Loucy (cell line): ENCODE measurements at regions not wholly inside any gene's neighbourhood (a gene's known extent, or its start where the extent isn't known, plus 50 kb on each side); places are given as distances from the start of the nearest gene placed in this dataset.

Experiments used
- H2AFZ ChIP-seq: fragments of 200-600 bp; sonication (generic); 2 replicates; pipeline ENCODE4 v1.6.0; 2016; ENCODE audit warnings: antibody characterized with exemption, mild to moderate bottlenecking, low read length, moderate library complexity
- H3F3A ChIP-seq: fragments of 200-600 bp; 2 replicates; pipeline ENCODE4 v1.6.0; 2016; ENCODE audit warnings: antibody characterized with exemption, low read depth, mild to moderate bottlenecking
- H3K27me3 ChIP-seq: fragments of 200-600 bp; sonication (generic); 2 replicates; pipeline ENCODE4 v1.6.1; 2014; ENCODE audit warnings: low read length, mild to moderate bottlenecking; ENCODE audit not compliant: insufficient read depth, poor library complexity, severe bottlenecking
- H3K36me3 ChIP-seq: fragments of 200-600 bp; sonication (generic); 2 replicates; pipeline ENCODE4 v1.6.1; 2016; ENCODE audit warnings: low read length; ENCODE audit not compliant: insufficient read depth
- H3K4me1 ChIP-seq: fragments of 200-600 bp; sonication (generic); 2 replicates; pipeline ENCODE4 v1.5.1; 2014; ENCODE audit warnings: low read length, mild to moderate bottlenecking; ENCODE audit not compliant: insufficient read depth, poor library complexity, severe bottlenecking
- H3K4me2 ChIP-seq: fragments of 200-600 bp; sonication (generic); 2 replicates; pipeline ENCODE4 v1.6.0; 2014; ENCODE audit warnings: antibody characterized with exemption, low read length, low read depth, mild to moderate bottlenecking; ENCODE audit not compliant: poor library complexity, severe bottlenecking
- H3K4me3 ChIP-seq: fragments of 200-600 bp; sonication (generic); 2 replicates; pipeline ENCODE4 v1.5.1; 2014; ENCODE audit warnings: low read length, mild to moderate bottlenecking, mixed read lengths; ENCODE audit not compliant: poor library complexity, severe bottlenecking
- H3K79me2 ChIP-seq: fragments of 200-600 bp; sonication (generic); 2 replicates; pipeline ENCODE4 v1.6.1; 2014; ENCODE audit warnings: low read length; ENCODE audit not compliant: insufficient read depth
- H3K9ac ChIP-seq: fragments of 200-600 bp; sonication (generic); 2 replicates; pipeline ENCODE4 v1.6.0; 2014; ENCODE audit warnings: mild to moderate bottlenecking, low read depth, low read length, moderate library complexity; ENCODE audit not compliant: poor library complexity, severe bottlenecking
- H3K9me2 ChIP-seq: fragments of 200-600 bp; sonication (generic); replicated peaks from 2 replicates; pipeline ENCODE4 v1.6.1; 2016; ENCODE audit warnings: low read depth, low read length, mixed read lengths
- H3K9me3 ChIP-seq: fragments of 200-600 bp; sonication (generic); 2 replicates; pipeline ENCODE4 v1.6.1; 2014; ENCODE audit warnings: mild to moderate bottlenecking, antibody characterized with exemption, low read length, low read depth; ENCODE audit not compliant: insufficient read depth
- H4K20me1 ChIP-seq: fragments of 200-600 bp; sonication (generic); 2 replicates; pipeline ENCODE4 v1.6.0; 2014; ENCODE audit warnings: antibody characterized with exemption, low read length, mild to moderate bottlenecking; ENCODE audit not compliant: insufficient read depth, poor library complexity, severe bottlenecking
- CTCF ChIP-seq: fragments of 200-600 bp; sonication (generic); conservative IDR thresholded peaks from 2 replicates; pipeline ENCODE4 v1.5.1; 2014; ENCODE audit warnings: mild to moderate bottlenecking, antibody characterized with exemption, low read length
- EZH2phosphoT487 ChIP-seq: fragments of 200-600 bp; IDR thresholded peaks from 2 replicates; pipeline ENCODE4 v1.6.1; 2018; ENCODE audit warnings: antibody characterized with exemption, mild to moderate bottlenecking, moderate library complexity, borderline replicate concordance

GRCh38 chr11:25938952-25939351 is 393.0 kb upstream of the ANO3 start:
- TF ChIP-seq EZH2phosphoT487, result no peak
- no peak for TF ChIP-seq CTCF
- Histone ChIP-seq H3K4me1 (no peaks in the 10 kb centered on the region), H3K36me3 (no peaks in the 10 kb centered on the region), H3K9ac (no peak overlapping the region), H3K9me3 (no peaks in the 10 kb centered on the region), H3K4me3 (no peak overlapping the region), H3K79me2 (no peaks in the 10 kb centered on the region), H3F3A (no peaks in the 10 kb centered on the region), H3K27me3 (no peaks in the 10 kb centered on the region), H3K9me2 (no peaks in the 10 kb centered on the region), H4K20me1 (no peaks in the 10 kb centered on the region), H2AFZ (no peak overlapping the region), H3K4me2 (no peak overlapping the region)

- no peak for TF ChIP-seq CTCF
- TF ChIP-seq EZH2phosphoT487, result no peak
- no peaks in the 10 kb centered on the region for H3K79me2 ChIP-seq
- no peak overlapping the region for H3K4me2 ChIP-seq
- H4K20me1 ChIP-seq, result no peaks in the 10 kb centered on the region
- no peaks in the 10 kb centered on the region for H3K36me3 ChIP-seq
- H3K4me1 ChIP-seq, result no peaks in the 10 kb centered on the region
- no peak overlapping the region for H3K9ac ChIP-seq
- H3K9me2 ChIP-seq, result no peaks in the 10 kb centered on the region
- H3F3A ChIP-seq, result no peaks in the 10 kb centered on the region
- H3K27me3 ChIP-seq, result no peaks in the 10 kb centered on the region
- no peak overlapping the region for H3K4me3 ChIP-seq
- H3K9me3 ChIP-seq, result no peaks in the 10 kb centered on the region
- no peak overlapping the region for H2AFZ ChIP-seq
Observed at GRCh38 chr11:25939691-25940090, 392.2 kb upstream of the ANO3 start.

- Histone ChIP-seq H3K4me2 (no peak overlapping the region), H3K9me2 (no peaks in the 10 kb centered on the region), H3K79me2 (no peaks in the 10 kb centered on the region), H3K9me3 (no peaks in the 10 kb centered on the region), H3K27me3 (no peaks in the 10 kb centered on the region), H3K36me3 (no peaks in the 10 kb centered on the region), H3K4me1 (no peaks in the 10 kb centered on the region), H2AFZ (no peak overlapping the region), H3F3A (no peaks in the 10 kb centered on the region), H4K20me1 (no peaks in the 10 kb centered on the region), H3K4me3 (no peak overlapping the region), H3K9ac (no peak overlapping the region)
- no peak for TF ChIP-seq CTCF
- TF ChIP-seq EZH2phosphoT487, result no peak
Observed at GRCh38 chr11:25941353-25941752, 390.6 kb upstream of the ANO3 start.
